ENCODE measurements at regions not wholly inside any gene's neighbourhood (a gene's known extent, or its start where the extent isn't known, plus 50 kb on each side); places are given as distances from the start of the nearest gene placed in this dataset.

DNA sequence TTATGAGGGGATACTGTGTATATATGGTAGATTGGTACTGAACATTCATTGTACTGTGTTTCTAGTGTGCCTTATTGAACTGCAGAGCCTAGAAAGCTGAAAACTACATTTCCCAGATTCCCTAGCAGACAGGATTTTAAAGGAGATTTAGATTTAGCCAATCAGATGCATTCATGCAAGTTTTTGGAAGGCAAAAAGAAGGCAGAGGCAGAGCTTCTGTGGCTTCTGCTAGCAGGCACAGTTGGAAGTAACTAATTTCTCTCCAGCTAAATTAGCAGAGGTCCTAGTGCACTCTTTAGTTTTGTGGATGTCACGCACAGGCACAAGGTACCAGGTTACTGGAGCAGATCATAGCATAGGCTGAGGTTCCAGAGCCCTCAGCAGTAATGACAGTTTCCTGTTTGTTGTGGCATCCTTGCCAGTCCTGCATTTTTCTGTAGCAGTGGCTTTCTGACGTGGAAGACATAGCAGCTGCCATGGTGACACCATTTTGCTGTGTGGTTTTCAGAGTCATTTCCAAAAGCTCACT, 83.7 kb upstream of the CCDC71L start:
- TF ChIP-seq, protein P1, sequence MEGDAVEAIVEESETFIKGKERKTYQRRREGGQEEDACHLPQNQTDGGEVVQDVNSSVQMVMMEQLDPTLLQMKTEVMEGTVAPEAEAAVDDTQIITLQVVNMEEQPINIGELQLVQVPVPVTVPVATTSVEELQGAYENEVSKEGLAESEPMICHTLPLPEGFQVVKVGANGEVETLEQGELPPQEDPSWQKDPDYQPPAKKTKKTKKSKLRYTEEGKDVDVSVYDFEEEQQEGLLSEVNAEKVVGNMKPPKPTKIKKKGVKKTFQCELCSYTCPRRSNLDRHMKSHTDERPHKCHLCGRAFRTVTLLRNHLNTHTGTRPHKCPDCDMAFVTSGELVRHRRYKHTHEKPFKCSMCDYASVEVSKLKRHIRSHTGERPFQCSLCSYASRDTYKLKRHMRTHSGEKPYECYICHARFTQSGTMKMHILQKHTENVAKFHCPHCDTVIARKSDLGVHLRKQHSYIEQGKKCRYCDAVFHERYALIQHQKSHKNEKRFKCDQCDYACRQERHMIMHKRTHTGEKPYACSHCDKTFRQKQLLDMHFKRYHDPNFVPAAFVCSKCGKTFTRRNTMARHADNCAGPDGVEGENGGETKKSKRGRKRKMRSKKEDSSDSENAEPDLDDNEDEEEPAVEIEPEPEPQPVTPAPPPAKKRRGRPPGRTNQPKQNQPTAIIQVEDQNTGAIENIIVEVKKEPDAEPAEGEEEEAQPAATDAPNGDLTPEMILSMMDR (IDR thresholded peaks at IDR 0.05; ENCODE audit: low read depth, low read length, poor library complexity, severe bottlenecking), result no peak
- no peak for TF ChIP-seq EZH2phosphoT487 (IDR thresholded peaks at IDR 0.05; ENCODE audit: borderline replicate concordance, low read length)

Data from DOHH2 (cell line).